HPDE6-E6E7 (cell line): ENCODE measurements at regions not wholly inside any gene's neighbourhood (a gene's known extent, or its start where the extent isn't known, plus 50 kb on each side); places are given as distances from the start of the nearest gene placed in this dataset.
"Not testable (repeated sequence)": the region's sequence is repeated elsewhere in the genome, so short reads cannot be mapped to it uniquely, and the experiment has no call there.

Experiments
- DNase-seq: peaks from one replicate; pipeline ENCODE4 v3.0.0; 2011; ENCODE audit warnings: missing footprints; ENCODE audit errors: extremely low spot score

DNA sequence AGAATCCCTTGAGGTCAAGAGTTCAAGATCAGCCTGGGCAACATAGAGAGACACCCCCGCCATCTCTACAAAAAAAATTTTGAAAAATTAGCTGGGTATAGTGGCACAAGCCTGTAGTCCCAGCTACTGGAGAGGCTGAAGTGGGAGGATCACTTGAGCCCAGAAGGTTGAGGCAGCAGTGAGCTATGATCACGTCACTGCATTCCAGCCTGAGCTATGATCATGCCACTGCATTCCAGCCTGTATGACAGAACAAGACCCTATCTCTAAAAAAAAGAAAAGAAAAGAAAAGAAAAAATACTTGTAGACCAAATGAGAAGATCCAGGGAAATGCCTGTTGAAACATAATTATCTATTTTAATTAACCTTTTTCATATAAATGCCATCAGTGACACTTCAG, 93.8 kb upstream of the MDM1 start:
- DNase-seq = no peak

DNA sequence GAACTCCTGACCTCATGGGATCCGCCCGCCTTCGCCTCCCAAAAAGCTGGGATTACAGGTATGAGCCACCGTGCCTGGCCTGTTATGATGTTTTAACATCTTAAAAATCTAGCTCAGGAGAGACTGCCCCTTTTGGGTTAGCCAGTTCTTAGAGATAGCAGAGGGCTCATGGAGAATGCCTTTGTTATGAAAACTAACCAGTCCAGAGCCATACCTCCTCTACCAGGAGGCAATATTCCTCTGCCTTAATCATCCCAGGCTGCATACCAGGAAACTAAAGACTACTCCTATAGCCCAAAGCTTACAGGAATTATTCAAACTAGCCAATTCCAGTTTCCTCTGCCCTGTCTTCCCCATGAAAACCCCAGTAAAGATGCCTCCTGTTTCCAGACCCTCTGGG, 96.0 kb upstream of the MDM1 start:
- DNase-seq = no peak

DNA sequence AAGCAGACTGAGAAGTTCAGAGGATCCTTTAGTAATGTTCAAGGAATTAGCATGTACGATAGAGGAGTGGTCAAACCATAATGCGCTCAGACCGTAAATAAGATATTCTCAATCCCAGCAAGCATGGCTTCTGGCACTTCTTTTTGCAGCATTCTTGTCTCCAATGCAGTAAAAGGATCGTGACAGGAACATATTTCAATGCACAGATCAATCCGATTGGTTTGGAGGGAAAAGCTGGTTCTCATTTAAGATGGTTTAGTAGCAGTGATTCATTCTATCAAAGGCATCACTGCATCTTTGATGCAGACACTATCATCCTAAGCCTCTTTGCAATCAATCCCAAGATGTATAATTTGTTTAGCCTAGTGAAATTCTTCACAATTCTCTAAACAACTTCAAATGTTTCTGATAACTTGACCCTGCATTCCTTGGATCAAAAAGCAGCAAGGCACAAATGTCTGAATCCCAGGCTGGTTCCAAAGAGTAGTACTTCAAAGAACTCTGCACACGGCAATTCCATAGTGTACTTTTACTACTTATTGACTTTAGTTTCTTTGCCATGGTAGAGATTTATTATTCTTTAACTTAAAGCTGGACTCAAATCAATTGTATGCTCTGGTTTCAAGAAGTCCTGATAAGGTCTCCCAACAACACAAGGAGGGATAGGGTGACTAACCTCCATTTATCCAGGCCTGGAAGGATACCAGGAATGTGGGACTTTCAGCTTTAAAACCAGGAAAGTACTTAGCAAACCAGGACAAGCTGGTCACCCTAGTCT, 96.8 kb upstream of the MDM1 start:
- no peak for DNase-seq

DNA sequence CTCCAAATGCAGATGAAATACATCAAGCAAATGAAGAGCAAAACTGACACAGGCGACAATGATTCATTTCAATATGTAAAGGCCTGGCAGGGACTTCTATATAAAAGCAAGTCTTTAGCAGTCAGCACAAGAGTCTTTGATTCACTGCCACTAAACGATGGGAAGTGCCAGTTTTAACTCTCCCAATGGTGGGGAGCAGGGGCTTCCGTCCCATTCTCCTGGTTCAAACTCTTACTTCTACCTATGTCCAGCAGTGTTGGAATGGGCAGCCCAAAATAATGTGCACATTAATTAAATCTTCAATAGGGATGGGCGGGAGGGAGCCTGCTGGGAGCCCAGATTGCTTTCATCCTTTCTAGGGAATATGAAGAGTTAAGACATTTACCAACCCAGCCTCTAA, 97.5 kb upstream of the MDM1 start:
- no peak for DNase-seq

DNA sequence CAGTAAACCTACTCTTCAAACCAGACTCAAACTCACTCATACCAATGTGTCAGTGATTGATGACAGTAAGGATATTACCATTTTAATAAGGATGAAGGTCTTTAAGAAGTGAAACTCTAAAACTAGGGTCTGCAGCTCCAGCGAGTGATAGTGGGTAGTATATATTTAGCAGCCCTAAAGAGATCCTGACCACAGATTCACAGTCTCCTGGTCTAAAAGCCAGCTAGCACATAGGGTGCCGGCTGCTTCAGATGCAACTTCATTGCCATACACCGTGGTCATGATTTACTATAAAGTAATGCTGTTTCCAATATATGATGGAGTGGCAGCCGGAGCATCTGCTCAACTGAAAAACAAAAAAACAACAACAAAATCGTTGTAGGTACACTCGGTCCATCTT, 99.6 kb upstream of the MDM1 start:
- DNase-seq = no peak

DNA sequence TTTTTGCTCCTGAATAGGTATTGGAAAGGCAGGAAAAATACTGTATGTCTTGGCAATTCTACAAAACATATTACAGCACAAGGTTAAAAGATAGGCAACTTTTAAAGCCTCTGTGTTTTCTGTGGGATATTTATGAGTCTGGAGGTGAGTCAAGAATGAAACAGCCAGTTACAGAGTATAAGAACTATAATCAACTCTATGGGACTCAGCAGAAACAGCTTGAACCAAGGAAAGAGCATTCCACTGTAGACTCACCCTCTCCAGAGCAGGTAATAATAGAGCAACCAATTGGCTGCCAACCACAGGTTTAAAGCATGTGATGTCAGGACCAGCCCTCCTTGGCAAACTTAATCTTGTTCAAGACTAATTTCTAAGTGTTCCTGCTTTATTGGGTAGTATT, 100.5 kb upstream of the MDM1 start:
- no peak for DNase-seq

DNA sequence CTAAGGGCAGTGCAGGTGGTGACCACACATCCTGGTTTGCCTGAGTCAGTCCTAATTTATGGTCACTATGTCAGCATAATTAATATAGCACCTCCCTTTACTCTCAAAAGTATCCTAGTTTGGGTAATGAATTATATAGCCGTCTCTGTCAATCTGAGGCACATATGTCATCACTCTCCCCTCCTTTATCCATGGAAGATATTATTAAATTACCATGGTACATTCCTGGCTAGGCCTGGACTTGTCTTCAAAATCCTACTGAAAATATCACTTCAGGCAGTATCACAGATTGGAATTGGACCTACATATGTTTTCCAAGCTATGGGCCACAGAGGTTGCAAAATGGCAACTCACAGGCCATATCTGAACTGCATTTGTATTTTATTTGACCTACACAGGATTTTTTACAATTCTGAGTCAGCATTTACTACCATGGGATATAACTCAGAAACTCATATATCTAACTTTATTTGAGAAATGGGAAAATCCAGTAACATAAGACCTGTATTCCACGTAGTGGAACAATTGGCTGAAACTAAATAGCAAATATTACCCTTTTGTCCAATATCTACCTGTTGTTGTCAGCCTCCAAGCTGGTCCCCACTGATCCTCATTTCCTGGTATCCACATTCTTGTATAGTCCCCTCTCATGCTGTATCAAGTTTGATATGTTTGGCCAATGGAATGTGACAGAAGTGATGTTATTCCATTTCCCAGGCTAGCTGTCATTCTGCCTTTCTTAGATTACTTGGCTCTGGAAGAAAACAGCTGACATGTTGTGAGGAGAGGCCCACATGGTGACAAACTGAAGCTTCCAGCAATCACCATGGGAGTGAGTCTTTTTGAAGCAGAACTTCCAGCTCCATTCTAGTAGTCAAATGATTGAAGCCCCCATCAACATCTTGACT, 102.5 kb upstream of the MDM1 start:
- DNase-seq = no peak

DNA sequence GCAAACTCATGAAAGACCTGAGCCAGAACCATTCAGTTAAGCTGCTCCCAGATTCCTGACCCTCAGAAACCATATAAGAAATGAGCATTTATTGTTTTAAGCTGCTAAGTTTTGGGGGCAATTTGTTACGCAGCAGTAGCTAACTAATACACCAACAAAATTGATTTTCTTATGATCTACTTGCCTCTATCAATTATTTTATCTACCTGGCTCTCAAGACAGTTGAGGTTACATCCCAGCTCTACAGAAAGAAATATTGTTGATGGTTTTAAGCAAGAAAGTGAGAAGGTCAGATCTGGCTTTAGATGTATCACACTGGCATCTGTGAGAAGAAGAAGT, 103.1 kb upstream of the MDM1 start:
- DNase-seq = no peak

DNA sequence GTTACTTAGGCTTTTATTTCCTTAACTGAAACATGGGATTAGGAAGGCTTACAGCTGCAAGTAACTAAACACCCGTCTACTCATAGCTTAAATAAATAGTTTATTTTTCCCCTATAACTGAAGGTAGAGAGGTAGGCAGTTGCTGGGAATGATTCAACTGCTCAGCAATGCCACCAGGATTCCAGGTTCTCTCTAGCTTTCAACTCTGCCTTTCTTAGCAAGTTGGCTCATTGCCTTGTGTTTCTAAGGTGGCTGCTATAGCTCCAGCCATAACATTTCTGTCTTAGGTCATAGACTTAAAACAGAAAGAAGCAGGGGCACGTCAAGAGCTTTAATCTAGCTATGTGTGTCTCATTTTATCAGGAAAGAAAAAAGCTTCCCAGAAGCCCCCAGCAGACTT, 103.7 kb upstream of the MDM1 start:
- DNase-seq = no peak

DNA sequence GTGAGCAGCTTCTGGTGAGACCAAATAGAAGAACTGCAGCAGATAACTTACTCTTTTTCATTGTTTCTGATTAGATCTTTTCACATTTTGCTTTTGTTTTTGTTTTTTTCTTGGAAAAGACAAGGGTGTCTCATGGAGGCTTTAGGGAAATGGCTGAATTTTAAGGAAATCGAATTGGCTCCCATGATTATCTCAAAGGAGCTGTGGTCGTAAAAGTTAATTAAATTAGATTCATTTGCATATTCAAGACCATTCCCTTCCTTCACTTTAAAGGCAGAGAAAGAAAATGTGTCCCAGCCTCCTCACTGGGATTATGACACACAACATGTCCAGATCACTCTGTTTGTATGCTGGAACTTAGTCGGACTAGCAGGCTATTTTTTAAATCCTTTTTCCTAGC, 106.4 kb upstream of the MDM1 start:
- no peak for DNase-seq

DNA sequence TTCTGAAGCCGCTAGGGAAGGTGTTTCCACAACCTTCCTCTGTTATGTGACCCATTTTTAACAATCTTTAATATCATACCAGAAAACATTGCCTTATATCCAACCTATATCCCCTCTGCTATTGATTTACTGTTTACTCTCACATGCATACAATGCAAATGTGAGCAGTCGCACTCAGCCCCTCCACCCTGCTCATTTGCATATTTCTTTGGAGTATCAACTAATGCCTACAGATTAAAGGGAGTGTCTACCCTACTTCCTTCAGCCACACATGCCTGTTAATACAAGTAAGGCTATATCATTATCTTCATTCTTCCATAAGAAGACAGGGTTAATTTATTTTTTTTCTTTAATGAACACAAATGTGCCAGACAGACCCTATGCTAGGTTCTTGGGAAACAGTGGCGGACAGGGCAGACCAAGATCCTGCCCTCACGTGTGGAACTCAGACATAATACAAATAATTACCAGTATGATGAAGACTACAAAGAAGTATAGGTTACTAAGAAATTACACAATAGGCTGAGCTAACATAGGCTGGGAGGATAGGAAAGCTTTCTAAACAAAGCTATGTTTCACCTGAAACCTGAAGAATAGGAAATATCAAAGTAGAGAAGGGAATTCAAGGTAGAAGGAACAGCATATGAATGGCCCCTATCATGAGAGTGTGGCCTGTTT, 107.3 kb upstream of the MDM1 start:
- no peak for DNase-seq

DNA sequence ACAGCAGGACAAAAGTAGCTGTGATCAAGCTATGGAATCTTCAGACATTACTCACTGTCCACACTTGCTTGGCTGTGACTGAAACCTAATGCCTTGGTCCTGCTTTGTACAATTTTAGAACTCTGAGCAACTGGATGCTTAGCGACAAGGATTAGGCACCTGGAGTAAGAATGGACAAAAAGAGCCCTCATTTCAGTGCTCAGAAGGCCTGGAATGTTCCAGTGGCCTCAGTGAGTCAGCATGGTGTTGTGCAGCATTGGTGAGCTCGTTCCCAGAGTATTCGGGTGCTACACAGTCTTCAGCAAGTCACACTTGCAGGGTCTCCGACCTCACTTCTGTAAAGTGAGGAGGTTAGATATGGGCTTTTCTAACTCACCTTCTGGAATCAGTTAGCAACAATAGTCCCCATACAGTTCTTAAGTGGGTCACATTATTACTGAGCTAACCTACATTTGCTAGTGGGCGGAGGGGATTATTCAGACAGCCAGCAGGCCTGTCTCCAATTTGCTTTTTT, 108.0 kb upstream of the MDM1 start:
- DNase-seq = peak; percentile 10

DNA sequence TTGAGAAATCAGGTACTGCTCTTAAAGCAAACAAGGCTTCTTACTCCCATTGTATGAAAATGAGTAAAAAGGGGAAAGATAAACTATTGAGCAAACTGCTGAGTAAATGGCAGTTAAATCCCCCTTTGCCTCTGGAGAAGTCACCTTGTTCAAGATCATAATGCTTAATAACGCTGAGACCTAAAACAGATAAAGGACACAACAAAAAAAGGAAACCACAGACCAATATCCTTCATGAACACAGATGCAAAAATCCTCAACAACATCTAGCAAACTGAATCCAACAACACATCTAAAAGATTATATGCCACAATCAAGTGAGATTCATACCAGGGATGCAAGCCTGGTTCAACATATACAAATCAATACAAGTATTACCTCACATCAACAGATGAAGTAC, 109.0 kb upstream of the MDM1 start:
- DNase-seq = no peak

DNA sequence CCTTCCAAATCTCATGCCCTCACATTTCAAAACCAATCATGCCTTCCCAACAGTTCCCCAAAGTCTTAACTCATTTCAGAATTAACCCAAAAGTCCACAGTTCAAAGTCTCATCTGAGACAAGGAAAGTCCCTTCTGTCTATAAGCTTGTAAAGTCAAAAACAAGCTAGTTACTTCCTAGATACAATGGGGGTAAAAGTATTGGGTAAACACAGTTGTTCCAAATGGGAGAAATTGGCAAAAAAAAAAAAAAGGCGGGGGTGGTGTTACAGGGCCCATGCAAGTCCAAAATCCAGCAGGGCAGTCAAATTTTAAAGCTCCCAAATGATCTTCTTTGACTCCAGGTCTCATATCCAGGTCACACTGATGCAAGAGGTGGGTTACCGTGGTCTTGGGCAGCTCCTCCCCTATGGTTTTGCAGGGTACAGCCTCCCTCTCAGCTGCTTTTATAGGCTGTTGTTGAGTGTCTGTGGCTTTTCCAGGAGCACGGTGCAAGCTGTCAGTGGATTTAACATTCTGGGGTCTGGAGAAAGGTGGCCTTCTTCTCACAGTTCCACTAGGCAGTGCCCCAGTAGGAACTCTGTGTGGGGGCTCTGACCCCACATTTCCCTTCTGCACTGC, 110.3 kb upstream of the MDM1 start:
- DNase-seq = not testable (repeated sequence)

DNA sequence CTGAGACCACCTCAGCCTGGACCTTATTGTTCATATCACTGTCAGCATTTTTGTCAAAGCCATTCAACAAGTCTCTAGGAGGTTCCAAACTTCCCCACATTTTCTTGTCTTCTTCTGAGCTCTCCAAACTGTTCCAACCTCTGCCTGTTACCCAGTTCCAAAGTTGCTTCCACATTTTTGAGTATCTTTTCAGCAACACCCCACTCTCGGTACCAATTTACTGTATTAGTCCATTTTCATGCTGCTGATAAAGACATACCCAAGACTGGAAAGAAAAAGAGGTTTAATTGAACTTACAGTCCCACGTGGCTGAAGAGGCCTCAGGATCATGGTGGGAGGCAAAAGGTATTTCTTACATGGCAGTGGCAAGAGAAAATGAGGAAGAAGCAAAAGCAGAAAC, 111.5 kb upstream of the MDM1 start:
- not testable (repeated sequence) for DNase-seq

DNA sequence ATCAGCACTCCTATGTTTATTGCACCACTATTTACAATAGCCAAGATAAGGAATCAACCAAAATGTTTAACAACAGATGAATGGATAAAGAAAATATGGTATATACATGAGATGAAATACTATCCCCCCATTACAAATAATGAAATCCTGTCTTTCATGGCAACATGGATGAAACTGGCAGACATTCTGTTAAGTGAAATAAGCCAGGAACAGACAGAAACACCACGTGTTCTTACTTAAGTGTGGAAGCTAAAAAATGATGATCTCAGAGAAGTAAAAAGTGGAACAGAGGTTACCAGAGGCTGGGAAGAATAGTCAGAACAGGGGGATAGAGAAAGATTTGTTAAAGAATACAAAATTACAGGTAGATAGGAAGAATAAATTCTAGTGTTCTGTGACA, 113.7 kb upstream of the MDM1 start:
- no peak for DNase-seq

DNA sequence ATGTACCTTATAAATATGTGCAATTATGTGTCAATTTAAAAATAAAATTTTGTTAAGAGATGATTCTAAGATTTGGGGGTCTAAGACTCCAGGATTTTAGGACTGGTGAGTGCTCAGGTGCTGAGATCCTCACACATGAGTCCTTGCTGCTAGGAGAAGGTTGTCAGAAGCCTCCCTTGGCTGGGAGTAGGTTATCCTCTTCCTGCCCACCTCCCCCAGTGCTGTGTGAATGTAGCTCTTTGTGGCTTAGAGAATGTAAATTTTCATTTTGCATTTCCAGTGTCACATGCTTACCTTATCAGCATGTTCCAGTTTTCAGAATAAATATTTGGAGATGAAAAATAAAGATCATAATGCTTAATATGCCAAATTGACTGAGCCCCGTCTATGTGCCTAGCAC, 114.2 kb upstream of the MDM1 start:
- no peak for DNase-seq

DNA sequence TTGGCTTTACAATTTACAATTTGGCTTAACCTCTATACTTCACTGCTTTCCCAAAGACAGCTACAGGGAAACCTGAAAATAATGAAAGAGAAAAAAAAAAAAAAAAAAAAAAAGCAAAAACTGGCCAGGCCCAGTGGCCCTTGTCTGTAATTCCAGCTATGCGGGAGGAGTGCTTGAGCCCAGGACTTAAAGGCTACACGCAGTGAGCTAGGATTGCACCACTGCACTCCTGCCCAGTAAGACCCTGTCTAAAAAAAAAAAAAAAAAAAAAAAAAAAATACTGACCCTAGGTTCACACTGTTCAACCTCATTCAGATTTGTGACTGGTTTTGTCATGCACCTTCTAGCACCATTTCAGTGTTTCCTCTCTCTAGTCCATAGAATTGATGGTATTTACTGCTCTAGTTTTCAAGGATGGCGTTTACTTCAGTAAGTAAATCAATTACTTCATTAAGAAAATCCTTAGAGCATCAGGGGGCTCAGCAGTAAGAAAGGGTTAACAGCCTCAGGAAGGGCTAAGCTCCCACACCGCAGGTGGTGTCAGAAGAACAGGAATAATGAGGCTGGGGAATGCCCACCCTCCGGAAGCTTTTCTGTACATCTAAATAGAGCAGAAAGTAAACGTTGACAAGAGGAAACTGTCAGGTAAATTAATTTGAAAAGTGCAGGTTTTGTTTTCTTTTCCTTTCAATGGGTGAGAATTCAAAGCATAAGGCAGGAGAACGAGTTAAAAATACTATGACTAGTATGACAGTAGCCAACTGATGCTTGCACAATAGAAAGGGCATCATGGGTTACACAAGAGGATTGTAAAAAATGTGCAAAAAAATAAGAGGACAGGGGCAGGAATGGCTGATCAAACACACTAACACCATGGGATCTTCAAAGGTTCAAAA, 115.0 kb upstream of the MDM1 start:
- DNase-seq = no peak

DNA sequence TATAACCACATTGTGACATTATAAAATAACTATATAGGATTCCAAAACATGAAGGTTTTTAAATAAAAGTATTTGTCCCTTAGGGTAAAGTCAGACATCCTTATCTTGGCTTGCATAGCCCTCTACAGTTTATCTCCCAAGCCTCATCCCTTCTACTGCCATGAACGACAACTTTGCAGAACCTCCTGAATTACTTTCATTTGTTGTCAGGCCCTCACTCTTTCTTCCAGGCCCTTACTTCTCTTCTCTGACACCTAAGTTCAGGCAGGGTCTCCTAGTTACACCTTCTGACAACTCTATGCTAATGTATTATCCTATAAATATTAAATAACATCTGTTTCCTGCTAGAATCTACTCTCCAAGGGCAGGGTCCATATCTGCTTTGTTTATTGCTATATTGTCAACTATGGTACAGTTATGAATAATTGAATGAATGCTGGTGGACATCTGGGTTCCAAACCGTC, 115.7 kb upstream of the MDM1 start:
- no peak for DNase-seq

DNA sequence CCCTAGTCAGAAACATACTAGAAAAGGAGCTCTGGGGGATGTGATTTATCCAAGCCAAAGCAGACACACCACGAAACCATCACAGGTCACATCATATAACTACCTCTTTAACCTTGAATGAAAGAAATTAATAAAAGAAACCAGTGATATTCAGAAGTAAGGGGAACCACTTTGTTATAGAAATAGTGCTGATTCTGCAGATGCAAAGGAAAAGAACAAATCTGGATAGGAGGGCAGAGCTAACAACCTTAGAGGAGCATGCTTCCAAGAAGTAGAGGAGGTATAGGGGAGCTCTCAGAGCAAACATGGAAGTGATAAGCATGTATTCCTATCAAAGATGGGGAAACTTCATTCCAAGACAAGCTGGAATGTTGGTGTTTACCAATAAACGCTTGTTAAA, 117.0 kb upstream of the MDM1 start:
- no peak for DNase-seq

DNA sequence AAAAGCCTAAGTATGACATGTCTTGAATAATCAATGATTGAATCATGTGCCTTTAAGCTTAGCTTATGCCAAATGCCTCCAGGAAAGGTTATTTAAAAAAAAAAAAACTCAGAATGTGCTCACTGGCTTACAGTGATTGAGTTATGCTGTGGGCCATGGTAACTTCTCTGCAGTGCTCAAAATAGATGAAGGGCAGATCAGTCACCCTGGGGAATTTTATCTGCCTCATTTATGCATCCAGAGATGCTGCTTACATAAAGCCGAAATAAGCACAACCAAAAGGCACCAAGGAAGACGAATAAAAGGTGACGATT, 118.7 kb upstream of the MDM1 start:
- no peak for DNase-seq
